ENCODE measurements at regions not wholly inside any gene's neighbourhood (a gene's known extent, or its start where the extent isn't known, plus 50 kb on each side); places are given as distances from the start of the nearest gene placed in this dataset.
"Not testable (repeated sequence)": the region's sequence is repeated elsewhere in the genome, so short reads cannot be mapped to it uniquely, and the experiment has no call there.

- peak; percentile 42 for DNase-seq
Measured at GRCh38 chr5:154652746-154653417, 102.3 kb upstream of the LARP1 start.

- not testable (repeated sequence) for DNase-seq
Measured at GRCh38 chr5:154651795-154652194, 103.4 kb upstream of the LARP1 start.

- peak; percentile 87 for DNase-seq
Measured at GRCh38 chr5:154648706-154649105, 106.5 kb upstream of the LARP1 start.

GRCh38 chr5:154648229-154648628, 106.9 kb upstream of the LARP1 start:
- DNase-seq = no peak

- peak; percentile 35 for DNase-seq
Measured at GRCh38 chr5:154647761-154648145, 107.4 kb upstream of the LARP1 start.

- DNase-seq = peak; percentile 80
Measured at GRCh38 chr5:154647114-154647760, 107.9 kb upstream of the LARP1 start.

- DNase-seq = no peak
Measured at GRCh38 chr5:154646745-154647113, 108.4 kb upstream of the LARP1 start.

- DNase-seq = no peak
Measured at GRCh38 chr5:154644745-154645411, 110.3 kb upstream of the LARP1 start.

- DNase-seq = peak; percentile 82
Measured at GRCh38 chr5:154642499-154643245, 112.5 kb upstream of the LARP1 start.

GRCh38 chr5:154640213-154640831, 114.9 kb upstream of the LARP1 start:
- DNase-seq = peak; percentile 61

GRCh38 chr5:154636786-154637185, 118.4 kb upstream of the LARP1 start:
- not testable (repeated sequence) for DNase-seq

GRCh38 chr5:154636271-154636670, 118.9 kb upstream of the LARP1 start:
- not testable (repeated sequence) for DNase-seq

- not testable (repeated sequence) for DNase-seq
Measured at GRCh38 chr5:154633744-154634143, 121.4 kb upstream of the LARP1 start.

GRCh38 chr5:154631141-154631540, 124.0 kb upstream of the LARP1 start:
- no peak for DNase-seq

GRCh38 chr5:154630410-154630809, 124.8 kb upstream of the LARP1 start:
- DNase-seq = no peak

- no peak for DNase-seq
Measured at GRCh38 chr5:154628685-154629084, 126.5 kb upstream of the LARP1 start.

- DNase-seq = peak; percentile 61
Measured at GRCh38 chr5:154627698-154628678, 127.2 kb upstream of the LARP1 start.

- DNase-seq = no peak
Measured at GRCh38 chr5:154626876-154627557, 128.2 kb upstream of the LARP1 start.

- no peak for DNase-seq
Measured at GRCh38 chr5:154625031-154625430, 130.1 kb upstream of the LARP1 start.

GRCh38 chr5:154624341-154624740, 130.8 kb upstream of the LARP1 start:
- no peak for DNase-seq

- peak; percentile 45 for DNase-seq
Measured at GRCh38 chr5:154620411-154620810, 134.8 kb upstream of the LARP1 start.

Measured in hematopoietic multipotent progenitor cell treated with erythropoietin and hydrocortisone succinate and interleukin-3 and kit ligand, for 4 days (in vitro differentiated cells).